H1 (cell line): ENCODE measurements at regions not wholly inside any gene's neighbourhood (a gene's known extent, or its start where the extent isn't known, plus 50 kb on each side); places are given as distances from the start of the nearest gene placed in this dataset.

ENCODE experiments used
- CTCF ChIA-PET: fragments of 300-600 bp; sonication (Branson Sonifier 250); formaldehyde crosslinking; loops from one replicate; lab custom pipeline; 2021; ENCODE audit not compliant: partially characterized antibody; lab: Charles Lee
- POLR2A ChIA-PET: fragments of 300-600 bp; sonication (Branson Sonifier 250); formaldehyde crosslinking; loops from one replicate; lab custom pipeline; 2021; ENCODE audit warnings: inconsistent platforms; ENCODE audit not compliant: partially characterized antibody; lab: Charles Lee
- DNase-seq, 2 experiments: peaks; one replicate each; pipeline versions ENCODE4 v3.0.0 to v3.0.0-alpha.2; 2010 to 2022; ENCODE audit warnings: low spot score in 2 of 2, low read depth in 1 of 2, mixed read lengths in 1 of 2
- FAIRE-seq: peaks from 2 replicates; lab custom pipeline; 2011; peaks lifted over from hg19 to GRCh38; lab: Jason Lieb, UNC
- H2AFZ ChIP-seq: 2 replicates; pipeline ENCODE4 v1.8.1; 2012; ENCODE audit warnings: low read length, inconsistent platforms
- H2AK5ac ChIP-seq: 2 replicates; pipeline ENCODE4 v1.6.1; 2013; ENCODE audit warnings: low read depth, low read length
- H2BK120ac ChIP-seq: replicated peaks from 2 replicates; pipeline ENCODE3; 2013; ENCODE audit warnings: low read depth, low read length, inconsistent platforms
- H2BK12ac ChIP-seq: 2 replicates; pipeline ENCODE4 v1.6.1; 2013; ENCODE audit warnings: low read depth, low read length
- H2BK15ac ChIP-seq: 2 replicates; pipeline ENCODE4 v1.6.1; 2013; ENCODE audit warnings: low read length
- H2BK20ac ChIP-seq: 2 replicates; pipeline ENCODE4 v1.6.1; 2013; ENCODE audit warnings: low read length
- H2BK5ac ChIP-seq: 2 replicates; pipeline ENCODE4 v1.6.1; 2013; ENCODE audit warnings: low read depth, low read length
- H3K14ac ChIP-seq: 2 replicates; pipeline ENCODE4 v1.6.1; 2013; ENCODE audit warnings: inconsistent platforms; ENCODE audit not compliant: insufficient read length
- H3K18ac ChIP-seq: 2 replicates; pipeline ENCODE4 v1.6.1; 2013; ENCODE audit warnings: low read length; ENCODE audit errors: extremely low read depth
- H3K23ac ChIP-seq: 2 replicates; pipeline ENCODE4 v1.6.1; 2013; ENCODE audit warnings: inconsistent platforms; ENCODE audit not compliant: insufficient read length
- H3K23me2 ChIP-seq: 2 replicates; pipeline ENCODE4 v1.6.1; 2013; ENCODE audit warnings: low read depth, low read length
- H3K27ac ChIP-seq: 2 replicates; pipeline ENCODE4 v1.6.1; 2011; ENCODE audit warnings: low read depth, low read length, inconsistent platforms
- H3K27me3 ChIP-seq, 4 experiments: replicated peaks in 1 of 4; 1 replicate in 1 of 4; 2 replicates in 3 of 4; pipeline versions ENCODE4 v1.6.1 to v1.8.1; 2011 to 2013; ENCODE audit warnings: low read length in 3 of 4, mild to moderate bottlenecking in 3 of 4, inconsistent platforms in 2 of 4, mixed read lengths in 2 of 4, moderate library complexity in 1 of 4; ENCODE audit not compliant: control insufficient read depth in 3 of 4, insufficient read depth in 3 of 4; ENCODE audit errors: extremely low read depth in 1 of 4
- H3K36me3 ChIP-seq, 4 experiments: 2 replicates each; pipeline versions ENCODE4 v1.6.1 to v1.8.1; 2011 to 2013; ENCODE audit warnings: mild to moderate bottlenecking in 4 of 4, low read length in 3 of 4, moderate library complexity in 2 of 4, control low read depth in 1 of 4, inconsistent platforms in 1 of 4; ENCODE audit not compliant: insufficient read depth in 4 of 4, control insufficient read depth in 2 of 4
- H3K4ac ChIP-seq: replicated peaks from 2 replicates; pipeline ENCODE3; 2013; ENCODE audit warnings: low read length, low read depth, mixed read lengths, inconsistent platforms; ENCODE audit not compliant: insufficient read length
- H3K4me1 ChIP-seq, 4 experiments: replicated peaks in 1 of 4; 1 replicate in 1 of 4; 2 replicates in 3 of 4; pipeline versions ENCODE4 v1.6.1 to v1.8.1; 2011 to 2013; ENCODE audit warnings: low read length in 3 of 4, inconsistent platforms in 2 of 4, mixed read lengths in 1 of 4; ENCODE audit not compliant: insufficient read depth in 4 of 4, control insufficient read depth in 3 of 4
- H3K4me2 ChIP-seq, 2 experiments: 2 replicates each; pipeline versions ENCODE4 v1.6.1 to v1.8.1; 2011 to 2013; ENCODE audit warnings: low read depth in 2 of 2, low read length in 2 of 2, control low read depth in 1 of 2, inconsistent platforms in 1 of 2, mild to moderate bottlenecking in 1 of 2; ENCODE audit not compliant: insufficient read depth in 1 of 2
- H3K4me3 ChIP-seq, 4 experiments: fragments of 200-600, 300-600 bp in 1 of 4; sonication (generic), shearing (Covaris generic), sonication (Bioruptor Twin) in 1 of 4; 2 replicates each; pipeline versions ENCODE4 v1.5.1 to v1.8.1; 2011 to 2016; ENCODE audit warnings: low read length in 4 of 4, low read depth in 3 of 4, control low read depth in 2 of 4, inconsistent platforms in 2 of 4, mild to moderate bottlenecking in 2 of 4, mixed read lengths in 1 of 4, moderate library complexity in 1 of 4; ENCODE audit not compliant: insufficient read depth in 2 of 4; ENCODE audit errors: extremely low read depth in 1 of 4
- H3K56ac ChIP-seq: replicated peaks from 2 replicates; pipeline ENCODE3; 2013; ENCODE audit warnings: low read depth, mild to moderate bottlenecking, mixed read lengths, low read length, inconsistent platforms; ENCODE audit not compliant: insufficient read length
- H3K79me1 ChIP-seq: 2 replicates; pipeline ENCODE4 v1.6.1; 2013; ENCODE audit warnings: low read depth, low read length, control low read depth
- H3K79me2 ChIP-seq, 2 experiments: 2 replicates each; pipeline versions ENCODE4 v1.6.1 to v1.8.1; 2012 to 2013; ENCODE audit warnings: low read length in 2 of 2, mild to moderate bottlenecking in 2 of 2, inconsistent platforms in 1 of 2; ENCODE audit not compliant: insufficient read depth in 2 of 2, control insufficient read depth in 1 of 2
- H3K9ac ChIP-seq, 4 experiments: replicated peaks in 1 of 4; 1 replicate in 1 of 4; 2 replicates in 3 of 4; pipeline versions ENCODE4 v1.6.1 to v1.8.1; 2011 to 2013; ENCODE audit warnings: low read depth in 3 of 4, low read length in 3 of 4, control low read depth in 2 of 4, mild to moderate bottlenecking in 2 of 4, moderate library complexity in 2 of 4, inconsistent platforms in 1 of 4; ENCODE audit errors: extremely low read depth in 1 of 4
- H3K9me3 ChIP-seq, 2 experiments: 2 replicates each; pipeline versions ENCODE4 v1.6.1 to v1.8.1; 2012 to 2013; ENCODE audit warnings: mild to moderate bottlenecking in 2 of 2, moderate library complexity in 2 of 2, control low read depth in 1 of 2, inconsistent platforms in 1 of 2, low read depth in 1 of 2, low read length in 1 of 2, mixed read lengths in 1 of 2; ENCODE audit not compliant: insufficient read depth in 2 of 2
- H4K20me1 ChIP-seq, 2 experiments: replicated peaks in 1 of 2; 2 replicates each; pipeline versions ENCODE3 to v1.8.1; 2011 to 2013; ENCODE audit warnings: inconsistent platforms in 2 of 2, low read length in 2 of 2, mild to moderate bottlenecking in 1 of 2; ENCODE audit not compliant: insufficient read depth in 2 of 2, control insufficient read depth in 1 of 2
- H4K5ac ChIP-seq: 2 replicates; pipeline ENCODE4 v1.6.1; 2013; ENCODE audit warnings: low read length, low read depth, mixed read lengths, inconsistent platforms; ENCODE audit not compliant: insufficient read length
- H4K8ac ChIP-seq: 2 replicates; pipeline ENCODE4 v1.8.0; 2013; ENCODE audit warnings: mild to moderate bottlenecking, moderate library complexity, low read length, inconsistent platforms; ENCODE audit not compliant: insufficient read depth; ENCODE audit errors: extremely low read depth
- H4K91ac ChIP-seq: replicated peaks from 2 replicates; pipeline ENCODE3; 2013; ENCODE audit warnings: low read length, mixed read lengths, inconsistent platforms; ENCODE audit not compliant: insufficient read length
- BACH1 ChIP-seq: IDR thresholded peaks from 2 replicates; pipeline ENCODE4 v1.6.1; 2012; ENCODE audit warnings: low read length, improper control_type of control experiment
- BCL11A ChIP-seq, 2 experiments: IDR thresholded peaks; one replicate each; pipeline ENCODE4 v1.6.1; 2011; ENCODE audit warnings: low read depth in 2 of 2, low read length in 2 of 2, mild to moderate bottlenecking in 2 of 2
- CBX5 ChIP-seq: fragments of 300-800, 300-1000 bp; sonication (generic); IDR thresholded peaks from 2 replicates; pipeline ENCODE4 v1.7.1; 2016; ENCODE audit warnings: antibody characterized with exemption, low read length, low read depth
- CBX8 ChIP-seq: fragments of 300-800, 300-1000 bp; sonication (generic); IDR thresholded peaks from 2 replicates; pipeline ENCODE4 v1.7.1; 2016; ENCODE audit warnings: low read depth, low read length, borderline replicate concordance
- EGR1 ChIP-seq: IDR thresholded peaks from 2 replicates; pipeline ENCODE4 v1.6.1; 2011; ENCODE audit warnings: low read depth, low read length, borderline replicate concordance
- EP300 ChIP-seq, 2 experiments: IDR thresholded peaks; 1 replicate in 1 of 2; 2 replicates in 1 of 2; pipeline ENCODE4 v1.6.1; 2011 to 2012; ENCODE audit warnings: low read depth in 2 of 2, low read length in 2 of 2, mild to moderate bottlenecking in 2 of 2, borderline replicate concordance in 1 of 2, inconsistent platforms in 1 of 2, moderate library complexity in 1 of 2
- MAX ChIP-seq: IDR thresholded peaks from 2 replicates; pipeline ENCODE4 v1.6.1; 2012; ENCODE audit warnings: inconsistent platforms
- POU5F1 ChIP-seq: IDR thresholded peaks from 2 replicates; pipeline ENCODE4 v1.6.1; 2011; ENCODE audit warnings: low read depth, mild to moderate bottlenecking, low read length, moderate library complexity
- RNF2 ChIP-seq: fragments of 200-900, 300-1000 bp; sonication (generic); IDR thresholded peaks from 2 replicates; pipeline ENCODE4 v1.7.1; 2016; ENCODE audit warnings: borderline replicate concordance, low read depth, mild to moderate bottlenecking, antibody characterized with exemption, low read length; ENCODE audit not compliant: poor library complexity, severe bottlenecking; ENCODE audit errors: missing control alignments
- RXRA ChIP-seq: IDR thresholded peaks from 2 replicates; pipeline ENCODE4 v1.6.1; 2011; ENCODE audit warnings: low read depth, mild to moderate bottlenecking, low read length, moderate library complexity; ENCODE audit not compliant: insufficient read depth
- SP1 ChIP-seq: IDR thresholded peaks from 2 replicates; pipeline ENCODE4 v1.6.1; 2011; ENCODE audit warnings: low read depth, low read length
- SP2 ChIP-seq: IDR thresholded peaks from 2 replicates; pipeline ENCODE4 v1.6.1; 2012; ENCODE audit warnings: mild to moderate bottlenecking, low read length, inconsistent platforms
- YY1 ChIP-seq: IDR thresholded peaks from 2 replicates; pipeline ENCODE4 v1.6.1; 2011; ENCODE audit warnings: low read depth, mild to moderate bottlenecking, low read length
- WGBS, 2 experiments: shearing (Covaris generic) in 1 of 2; methylation state at CpG; one replicate each; pipeline versions ENCODE4 v1.1.6 to v1.1.7; 2013 to 2015; ENCODE audit warnings: low lambda C conversion rate in 2 of 2, mixed read lengths in 2 of 2, inconsistent platforms in 1 of 2, low coverage in 1 of 2, missing lambda C conversion rate in 1 of 2; ENCODE audit not compliant: insufficient replicate concordance in 2 of 2, insufficient coverage in 1 of 2, insufficient read length in 1 of 2; ENCODE audit errors: extremely low coverage in 1 of 2, missing lambda C conversion rate in 1 of 2; 5-methylcytosine and 5-hydroxymethylcytosine counted together
- TF ChIP-seq, protein P1 (sequence below): IDR thresholded peaks from 2 replicates; pipeline ENCODE4 v1.6.1; 2012; ENCODE audit warnings: inconsistent platforms

DNA sequence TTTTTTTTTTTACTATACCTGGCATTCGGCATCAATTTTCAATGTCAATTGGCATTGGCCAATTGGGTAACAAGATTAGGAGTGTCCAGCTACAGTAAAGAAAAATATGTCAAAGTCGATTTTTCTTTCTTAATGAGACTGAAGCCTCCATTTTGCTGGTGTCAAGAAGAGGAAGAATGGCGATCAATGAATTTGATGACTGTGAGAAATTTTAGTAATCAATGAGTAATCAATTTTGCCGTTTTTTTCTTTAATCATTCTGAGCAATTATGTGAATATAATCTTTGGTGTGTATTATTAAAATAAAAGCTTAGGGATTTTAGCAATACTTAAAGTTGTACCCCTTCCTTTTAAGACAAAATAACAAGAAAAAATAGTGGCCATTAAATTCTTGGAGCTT lies 69.7 kb downstream of the TMEM200C start:
- CTCF ChIA-PET = no interaction called here
- Histone ChIP-seq H2BK15ac (no peak overlapping the region), H3K9me3 (no peaks in the 10 kb centered on the region), H4K8ac (no peak overlapping the region), H3K4ac (no peak overlapping the region), H3K56ac (no peak overlapping the region), H3K4me1 (peaks cover 0 to 10% (median 5%) of the 10 kb centered on the region in 4 experiments; a peak in 4 of 7 replicates), H3K9ac (no peak overlapping the region), H2BK20ac (no peak overlapping the region), H3K4me3 (no peak overlapping the region), H2BK12ac (no peak overlapping the region), H2BK120ac (no peak overlapping the region), H2AK5ac (no peak overlapping the region), H3K14ac (no peak overlapping the region), H4K5ac (no peak overlapping the region), H3K27ac (no peak overlapping the region), H2AFZ (no peak overlapping the region), H3K27me3 (no peaks in the 10 kb centered on the region), H3K4me2 (no peak overlapping the region), H3K23ac (no peak overlapping the region), H2BK5ac (no peak overlapping the region), H3K18ac (no peak overlapping the region), H4K20me1 (no peaks in the 10 kb centered on the region), H3K79me1 (no peaks in the 10 kb centered on the region), H3K36me3 (no peaks in the 10 kb centered on the region), H4K91ac (no peak overlapping the region), H3K79me2 (no peaks in the 10 kb centered on the region), H3K23me2 (0 out of 2 replicates have a peak, but pooled peaks cover 2% of the 10 kb centered on the region)
- FAIRE-seq = no peak
- 90% methylated on average over 4 of the region's 4 CpGs; no CpG with 5 or more reads in 1 of the 2 experiments for WGBS, 2 experiments
- POLR2A ChIA-PET = no interaction called here
- DNase-seq = no peak
- TF ChIP-seq SP2 (no peak), BACH1 (no peak), EP300 (IDR thresholded peaks at IDR 0.05; ENCODE audit: borderline replicate concordance in 1 of 2, low read depth in 2 of 2, low read length in 2 of 2) (no peak), RNF2 (no peak), CBX5 (no peak), SP1 (no peak), CBX8 (no peak), POU5F1 (no peak), EGR1 (no peak), YY1 (no peak), RXRA (no peak), BCL11A (IDR thresholded peaks at IDR 0.05; ENCODE audit: low read depth in 2 of 2, low read length in 2 of 2) (no peak), MAX (no peak)
- TF ChIP-seq, protein P1, sequence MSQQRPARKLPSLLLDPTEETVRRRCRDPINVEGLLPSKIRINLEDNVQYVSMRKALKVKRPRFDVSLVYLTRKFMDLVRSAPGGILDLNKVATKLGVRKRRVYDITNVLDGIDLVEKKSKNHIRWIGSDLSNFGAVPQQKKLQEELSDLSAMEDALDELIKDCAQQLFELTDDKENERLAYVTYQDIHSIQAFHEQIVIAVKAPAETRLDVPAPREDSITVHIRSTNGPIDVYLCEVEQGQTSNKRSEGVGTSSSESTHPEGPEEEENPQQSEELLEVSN = no peak
